ENCODE measurements at regions not wholly inside any gene's neighbourhood (a gene's known extent, or its start where the extent isn't known, plus 50 kb on each side); places are given as distances from the start of the nearest gene placed in this dataset.

GRCh38 chr9:115292584-115293279, 174.8 kb upstream of the TNC start:
- DNase-seq (ENCODE audit: low read depth) = no peak
- TF ChIP-seq CTCF (IDR thresholded peaks at IDR 0.05; ENCODE audit: insufficient read depth, low read depth, low read length) = no peak
- H3K4me3 ChIP-seq (ENCODE audit: low read depth, low read length) = no peak overlapping the region
- POLR2A ChIA-PET = no interaction called here
- CTCF ChIA-PET = interaction anchor here (0.6 to 1.4 kb wide), 3 partner anchors 9 to 612 kb away, joined by 3 to 5 read pairs (median 4); no protein-coding TSS in a partner anchor
- H3K27me3 ChIP-seq (ENCODE audit: control insufficient read depth, insufficient read depth, low read length) = no peaks in the 10 kb centered on the region
- H3K36me3 ChIP-seq (ENCODE audit: control insufficient read depth, insufficient read depth, low read length) = no peaks in the 10 kb centered on the region

- H3K4me3 ChIP-seq (ENCODE audit: low read depth, low read length) = no peak overlapping the region
- H3K36me3 ChIP-seq (ENCODE audit: control insufficient read depth, insufficient read depth, low read length) = no peaks in the 10 kb centered on the region
- no peak for TF ChIP-seq CTCF (IDR thresholded peaks at IDR 0.05; ENCODE audit: insufficient read depth, low read depth, low read length)
- CTCF ChIA-PET = interaction anchor here (1.1 kb wide), 1 partner anchor 10 kb away, joined by 3 read pairs; no protein-coding TSS in a partner anchor
- POLR2A ChIA-PET = no interaction called here
- no peaks in the 10 kb centered on the region for H3K27me3 ChIP-seq (ENCODE audit: control insufficient read depth, insufficient read depth, low read length)
- no peak for DNase-seq (ENCODE audit: low read depth)
Observed at GRCh38 chr9:115295734-115296133, 177.8 kb upstream of the TNC start.

DNA sequence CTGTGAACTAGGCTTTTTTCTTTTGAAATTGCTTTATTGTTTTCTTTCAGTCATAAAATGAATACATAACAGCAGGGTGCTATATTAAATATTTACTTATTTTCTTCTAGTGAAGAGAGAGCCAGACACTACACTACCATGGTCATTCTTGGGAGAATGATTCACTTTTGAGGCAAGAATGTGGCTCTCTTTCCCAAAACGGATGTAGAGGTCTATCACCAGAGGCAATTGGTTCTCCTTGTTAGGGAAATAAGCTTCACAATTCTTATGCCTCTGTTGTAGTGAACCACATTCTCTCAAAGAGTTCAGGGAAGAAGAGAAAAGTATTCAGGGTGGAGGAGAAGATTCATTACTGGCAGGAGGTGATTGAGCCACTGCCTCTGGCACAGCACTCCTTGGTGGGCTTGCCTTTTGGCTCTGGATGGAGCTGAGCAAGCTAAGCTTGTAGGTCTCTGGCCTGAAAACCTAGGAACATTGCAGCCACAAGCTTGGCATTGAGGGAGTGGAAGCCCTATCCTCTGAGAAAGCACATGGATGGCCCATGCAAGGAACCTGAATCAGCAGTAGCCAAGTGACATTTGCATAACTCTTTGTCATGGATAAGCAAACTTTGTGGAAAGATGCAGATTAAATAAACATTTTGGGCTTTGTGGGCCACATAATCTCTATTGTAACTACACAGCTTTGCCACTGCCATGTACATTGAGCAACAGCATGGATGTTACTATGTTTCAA, 179.0 kb upstream of the TNC start:
- ChIA-PET POLR2A (no interaction called here), CTCF (interaction anchor here (1.1 kb wide), 1 partner anchor 9 kb away, joined by 3 read pairs; no protein-coding TSS in a partner anchor)
- no peak overlapping the region for H3K4me3 ChIP-seq (ENCODE audit: low read depth, low read length)
- H3K36me3 ChIP-seq (ENCODE audit: control insufficient read depth, insufficient read depth, low read length) = no peaks in the 10 kb centered on the region
- DNase-seq (ENCODE audit: low read depth) = no peak
- H3K27me3 ChIP-seq (ENCODE audit: control insufficient read depth, insufficient read depth, low read length) = no peaks in the 10 kb centered on the region
- no peak for TF ChIP-seq CTCF (IDR thresholded peaks at IDR 0.05; ENCODE audit: insufficient read depth, low read depth, low read length)

- CTCF ChIA-PET = interaction anchor here (1.1 to 1.6 kb wide), 2 partner anchors 10 to 26 kb away, joined by 5 to 6 read pairs; no protein-coding TSS in a partner anchor
- no peaks in the 10 kb centered on the region for H3K36me3 ChIP-seq (ENCODE audit: control insufficient read depth, insufficient read depth, low read length)
- H3K4me3 ChIP-seq (ENCODE audit: low read depth, low read length) = no peak overlapping the region
- DNase-seq (ENCODE audit: low read depth) = no peak
- TF ChIP-seq CTCF (IDR thresholded peaks at IDR 0.05; ENCODE audit: insufficient read depth, low read depth, low read length) = no peak
- POLR2A ChIA-PET = no interaction called here
- no peaks in the 10 kb centered on the region for H3K27me3 ChIP-seq (ENCODE audit: control insufficient read depth, insufficient read depth, low read length)
Observed at GRCh38 chr9:115300116-115300515, 182.2 kb upstream of the TNC start.

GRCh38 chr9:115300874-115301273, 182.9 kb upstream of the TNC start:
- no peak for TF ChIP-seq CTCF (IDR thresholded peaks at IDR 0.05; ENCODE audit: insufficient read depth, low read depth, low read length)
- DNase-seq (ENCODE audit: low read depth) = no peak
- ChIA-PET POLR2A (interaction anchor here (0.5 kb wide), 1 partner anchor 18 kb away, joined by 3 read pairs; no protein-coding TSS in a partner anchor), CTCF (interaction anchor here (0.9 to 1.6 kb wide), 4 partner anchors 8 to 26 kb away, joined by 3 to 6 read pairs (median 5); no protein-coding TSS in a partner anchor)
- Histone ChIP-seq H3K4me3 (ENCODE audit: low read depth, low read length) (no peak overlapping the region), H3K36me3 (ENCODE audit: control insufficient read depth, insufficient read depth, low read length) (no peaks in the 10 kb centered on the region), H3K27me3 (ENCODE audit: control insufficient read depth, insufficient read depth, low read length) (no peaks in the 10 kb centered on the region)
